ENCODE measurements at regions not wholly inside any gene's neighbourhood (a gene's known extent, or its start where the extent isn't known, plus 50 kb on each side); places are given as distances from the start of the nearest gene placed in this dataset.

- DNase-seq, result no peak
- Histone ChIP-seq H3K9me3 (replicated peaks) (peaks cover 7% of the 10 kb centered on the region), H3K27ac (replicated peaks) (no peak overlapping the region), H3K27me3 (ENCODE audit: low read depth) (peaks cover 30% of the 10 kb centered on the region), H3K4me3 (peak overlapping the region; percentile 20), H3K36me3 (no peaks in the 10 kb centered on the region), H3K4me1 (no peaks in the 10 kb centered on the region)
- TF ChIP-seq CTCF (IDR thresholded peaks at IDR 0.05; ENCODE audit: borderline replicate concordance), result no peak
- intact Hi-C loops (cut with micrococcal nuclease), result no loop called here
Measured at GRCh38 chr9:96136992-96137670, 164.8 kb downstream of the HSD17B3 start.

- Histone ChIP-seq H3K4me1 (no peaks in the 10 kb centered on the region), H3K4me3 (no peak overlapping the region), H3K27me3 (ENCODE audit: low read depth) (peaks cover 18% of the 10 kb centered on the region), H3K9me3 (replicated peaks) (peaks cover 7% of the 10 kb centered on the region), H3K27ac (replicated peaks) (no peak overlapping the region), H3K36me3 (no peaks in the 10 kb centered on the region)
- intact Hi-C loops (cut with micrococcal nuclease), result no loop called here
- no peak for DNase-seq
- TF ChIP-seq CTCF (IDR thresholded peaks at IDR 0.05; ENCODE audit: borderline replicate concordance), result no peak
Measured at GRCh38 chr9:96135753-96136290, 166.2 kb downstream of the HSD17B3 start.

GRCh38 chr9:96135076-96135752 lies 166.8 kb downstream of the HSD17B3 start:
- H3K9me3 ChIP-seq (replicated peaks), result peaks cover 7% of the 10 kb centered on the region
- no peak for TF ChIP-seq CTCF (IDR thresholded peaks at IDR 0.05; ENCODE audit: borderline replicate concordance)
- no peaks in the 10 kb centered on the region for H3K36me3 ChIP-seq
- H3K27me3 ChIP-seq (ENCODE audit: low read depth), result peaks cover 18% of the 10 kb centered on the region
- no peak overlapping the region for H3K4me3 ChIP-seq
- no peak for DNase-seq
- no peaks in the 10 kb centered on the region for H3K4me1 ChIP-seq
- no peak overlapping the region for H3K27ac ChIP-seq (replicated peaks)
- intact Hi-C loops (cut with micrococcal nuclease), result no loop called here

GRCh38 chr9:96133321-96134021 lies 168.5 kb downstream of the HSD17B3 start:
- Histone ChIP-seq H3K9me3 (replicated peaks) (peaks cover 6% of the 10 kb centered on the region), H3K27me3 (ENCODE audit: low read depth) (peaks cover 21% of the 10 kb centered on the region), H3K27ac (replicated peaks) (no peak overlapping the region), H3K4me3 (no peak overlapping the region), H3K4me1 (no peaks in the 10 kb centered on the region), H3K36me3 (no peaks in the 10 kb centered on the region)
- no peak for TF ChIP-seq CTCF (IDR thresholded peaks at IDR 0.05; ENCODE audit: borderline replicate concordance)
- intact Hi-C loops (cut with micrococcal nuclease), result no loop called here
- DNase-seq, result no peak

- TF ChIP-seq CTCF (IDR thresholded peaks at IDR 0.05; ENCODE audit: borderline replicate concordance), result no peak
- intact Hi-C loops (cut with micrococcal nuclease), result no loop called here
- H3K9me3 ChIP-seq (replicated peaks), result no peaks in the 10 kb centered on the region
Measured at GRCh38 chr9:96131825-96132224, 170.2 kb downstream of the HSD17B3 start.

More at GRCh38 chr9:96131825-96132224, 170.2 kb downstream of the HSD17B3 start:
- peaks cover 36% of the 10 kb centered on the region for H3K27me3 ChIP-seq (ENCODE audit: low read depth)
- no peak overlapping the region for H3K4me3 ChIP-seq
- no peaks in the 10 kb centered on the region for H3K4me1 ChIP-seq
- DNase-seq, result no peak
- no peak overlapping the region for H3K27ac ChIP-seq (replicated peaks)
- no peaks in the 10 kb centered on the region for H3K36me3 ChIP-seq

Data from left ventricle myocardium inferior (tissue), 1 donor.